PC-3 (cell line): ENCODE measurements at regions not wholly inside any gene's neighbourhood (a gene's known extent, or its start where the extent isn't known, plus 50 kb on each side); places are given as distances from the start of the nearest gene placed in this dataset.

ENCODE experiments used
- ATAC-seq: fragments of 200-7000 bp; cut with Tn5 transposase; 2 replicates; pipeline ENCODE4 v1.9.1; 2020; ENCODE audit warnings: mild to moderate bottlenecking, moderate library complexity
- BruUV-seq: library from RNA; stranded (reverse); fragments of 400-500 nt; replicated peaks from 2 replicates; lab custom pipeline; 2021; lab: Mats Ljungman, UMichigan
- CTCF ChIA-PET: fragments of 300-600 bp; sonication (Branson Sonifier 250); formaldehyde crosslinking; loops from one replicate; lab custom pipeline; 2022; ENCODE audit warnings: antibody characterized with exemption; lab: Charles Lee
- POLR2A ChIA-PET: fragments of 300-600 bp; sonication (Branson Sonifier 250); formaldehyde crosslinking; loops from one replicate; lab custom pipeline; 2022; ENCODE audit warnings: antibody characterized with exemption; ENCODE audit not compliant: unreplicated experiment; lab: Charles Lee
- DNase-seq: peaks from one replicate; pipeline ENCODE4 v3.0.0-alpha.2; 2015
- H2AFZ ChIP-seq: fragments of 300-600 bp; sonication (generic); 2 replicates; pipeline ENCODE4 v1.6.0; 2016; ENCODE audit warnings: antibody characterized with exemption, low read length
- H3F3A ChIP-seq: fragments of 300-600 bp; sonication (generic); one replicate; pipeline ENCODE4 v1.6.0; 2017; ENCODE audit warnings: antibody characterized with exemption, low read length, control low read depth, mild to moderate bottlenecking; ENCODE audit not compliant: unreplicated experiment
- H3K27ac ChIP-seq: fragments of 300-600 bp; sonication (generic); 2 replicates; pipeline ENCODE4 v1.5.1; 2016; ENCODE audit warnings: mild to moderate bottlenecking, low read length
- H3K27me3 ChIP-seq: fragments of 300-600 bp; sonication (generic); 2 replicates; pipeline ENCODE4 v1.6.1; 2016; ENCODE audit warnings: low read length, mixed read lengths
- H3K36me3 ChIP-seq: fragments of 300-600 bp; sonication (generic); 2 replicates; pipeline ENCODE4 v1.6.1; 2016; ENCODE audit warnings: low read depth, mixed run types, low read length, mixed read lengths
- H3K4me1 ChIP-seq: fragments of 300-600 bp; sonication (generic); 2 replicates; pipeline ENCODE4 v1.5.1; 2016; ENCODE audit warnings: low read length; ENCODE audit not compliant: insufficient read depth
- H3K4me2 ChIP-seq: fragments of 300-600 bp; sonication (generic); 2 replicates; pipeline ENCODE4 v1.6.0; 2016; ENCODE audit warnings: low read length
- H3K4me3 ChIP-seq: fragments of 300-600 bp; sonication (generic); 2 replicates; pipeline ENCODE4 v1.5.1; 2016; ENCODE audit warnings: mild to moderate bottlenecking, low read length, mixed read lengths
- H3K79me2 ChIP-seq: fragments of 300-600 bp; sonication (generic); 2 replicates; pipeline ENCODE4 v1.6.1; 2017; ENCODE audit warnings: low read length, mixed read lengths
- H3K9ac ChIP-seq: fragments of 300-600 bp; sonication (generic); 2 replicates; pipeline ENCODE4 v1.6.0; 2016; ENCODE audit warnings: mild to moderate bottlenecking, low read length
- H3K9me2 ChIP-seq: fragments of 300-600 bp; sonication (generic); replicated peaks from 2 replicates; pipeline ENCODE4 v1.6.1; 2016; ENCODE audit warnings: mixed run types, low read length, mixed read lengths
- H3K9me3 ChIP-seq: fragments of 300-600 bp; sonication (generic); 2 replicates; pipeline ENCODE4 v1.6.1; 2016; ENCODE audit warnings: low read length, mixed read lengths
- H4K20me1 ChIP-seq: fragments of 300-600 bp; sonication (generic); 2 replicates; pipeline ENCODE4 v1.6.1; 2016; ENCODE audit warnings: low read length, mixed read lengths
- CTCF ChIP-seq: fragments of 300-600 bp; sonication (generic); conservative IDR thresholded peaks from 2 replicates; pipeline ENCODE4 v1.5.1; 2017; ENCODE audit warnings: antibody characterized with exemption, low read depth, mild to moderate bottlenecking, low read length
- EZH2 ChIP-seq: fragments of 300-600 bp; sonication (generic); IDR thresholded peaks from one replicate; pipeline ENCODE4 v1.6.1; 2017; ENCODE audit warnings: antibody characterized with exemption, mild to moderate bottlenecking, low read length; ENCODE audit not compliant: unreplicated experiment
- EZH2phosphoT487 ChIP-seq: fragments of 300-600 bp; sonication (generic); IDR thresholded peaks from 2 replicates; pipeline ENCODE4 v1.6.1; 2018; ENCODE audit warnings: mild to moderate bottlenecking, antibody characterized with exemption, low read length, borderline replicate concordance
- intact Hi-C: fragments of 100-400 bp; cut with micrococcal nuclease; formaldehyde crosslinking; loops from 2 replicates; pipeline ENCODE4 v1.9.0; 2023

GRCh38 chr18:55737266-55737665 lies 149.3 kb upstream of the TCF4 start:
- Histone ChIP-seq H3K9me2 (no peaks in the 10 kb centered on the region), H3K9ac (no peak overlapping the region), H3K4me2 (no peak overlapping the region), H2AFZ (no peak overlapping the region), H3K4me1 (no peaks in the 10 kb centered on the region; the same call in 1 of the 2 replicates), H3K27ac (no peak overlapping the region), H3K36me3 (no peaks in the 10 kb centered on the region), H3K9me3 (no peaks in the 10 kb centered on the region), H3K27me3 (no peaks in the 10 kb centered on the region), H3K79me2 (no peaks in the 10 kb centered on the region), H4K20me1 (no peaks in the 10 kb centered on the region), H3F3A (no peaks in the 10 kb centered on the region), H3K4me3 (no peak overlapping the region)
- TF ChIP-seq CTCF (no peak), EZH2phosphoT487 (no peak), EZH2 (no peak)
- ChIA-PET POLR2A (no interaction called here), CTCF (no interaction called here)
- intact Hi-C loops, result no loop called here
- no TSS peak for BruUV-seq
- ATAC-seq, result no peak
- DNase-seq, result no peak

- H3K4me1 ChIP-seq, result no peaks in the 10 kb centered on the region; the same call in 1 of the 2 replicates
- no peak for TF ChIP-seq CTCF
- TF ChIP-seq EZH2, result no peak
- no peak for TF ChIP-seq EZH2phosphoT487
- H3K9me2 ChIP-seq, result no peaks in the 10 kb centered on the region
- no peaks in the 10 kb centered on the region for H3K9me3 ChIP-seq
- no peak overlapping the region for H3K4me3 ChIP-seq
- no peaks in the 10 kb centered on the region for H3K79me2 ChIP-seq
- H3F3A ChIP-seq, result no peaks in the 10 kb centered on the region
- intact Hi-C loops, result no loop called here
- BruUV-seq, result no TSS peak
- no peaks in the 10 kb centered on the region for H3K27me3 ChIP-seq
- no peaks in the 10 kb centered on the region for H4K20me1 ChIP-seq
- ChIA-PET CTCF (no interaction called here), POLR2A (no interaction called here)
- DNase-seq (no peak), ATAC-seq (no peak)
- no peak overlapping the region for H3K4me2 ChIP-seq
- no peaks in the 10 kb centered on the region for H3K36me3 ChIP-seq
- no peak overlapping the region for H3K27ac ChIP-seq
- no peak overlapping the region for H3K9ac ChIP-seq
- no peak overlapping the region for H2AFZ ChIP-seq
These were observed 148.0 kb upstream of the TCF4 start for GRCh38 chr18:55735969-55736368.

GRCh38 chr18:55735199-55735855 lies 147.3 kb upstream of the TCF4 start:
- BruUV-seq, result no TSS peak

More at GRCh38 chr18:55735199-55735855, 147.3 kb upstream of the TCF4 start:
- Histone ChIP-seq H3K9me3 (no peaks in the 10 kb centered on the region), H3K4me2 (no peak overlapping the region), H3K4me3 (no peak overlapping the region), H2AFZ (no peak overlapping the region), H3K9ac (no peak overlapping the region), H3K36me3 (no peaks in the 10 kb centered on the region), H3K27ac (no peak overlapping the region), H3F3A (no peaks in the 10 kb centered on the region), H4K20me1 (no peaks in the 10 kb centered on the region), H3K9me2 (no peaks in the 10 kb centered on the region), H3K79me2 (no peaks in the 10 kb centered on the region), H3K27me3 (no peaks in the 10 kb centered on the region), H3K4me1 (no peaks in the 10 kb centered on the region; the same call in 1 of the 2 replicates)
- ChIA-PET POLR2A (no interaction called here), CTCF (no interaction called here)
- TF ChIP-seq EZH2, result no peak
- no peak for TF ChIP-seq CTCF
- no peak for TF ChIP-seq EZH2phosphoT487
- intact Hi-C loops, result no loop called here
- ATAC-seq, result no peak
- DNase-seq, result no peak
